Activated effector memory CD4-positive, alpha-beta T cell treated with Interleukin-2 at 50 U/mL for 16 hours (primary cell): ENCODE measurements at regions not wholly inside any gene's neighbourhood (a gene's known extent, or its start where the extent isn't known, plus 50 kb on each side); places are given as distances from the start of the nearest gene placed in this dataset.

ENCODE experiments used
- DNase-seq: peaks from one replicate; pipeline ENCODE4 v3.0.0-alpha.2; 2020

- no peak for DNase-seq
Observed at GRCh38 chr4:19381068-19381467, 870.6 kb upstream of the SLIT2 start.

- no peak for DNase-seq
Observed at GRCh38 chr4:19380600-19380999, 871.1 kb upstream of the SLIT2 start.

GRCh38 chr4:19379191-19379708 lies 872.5 kb upstream of the SLIT2 start:
- no peak for DNase-seq

- DNase-seq: no peak
Observed at GRCh38 chr4:19375931-19376330, 875.8 kb upstream of the SLIT2 start.

GRCh38 chr4:19375136-19375804 lies 876.4 kb upstream of the SLIT2 start:
- DNase-seq: no peak

GRCh38 chr4:19372390-19372789 lies 879.3 kb upstream of the SLIT2 start:
- DNase-seq: no peak

- DNase-seq: no peak
Observed at GRCh38 chr4:19368800-19369199, 882.9 kb upstream of the SLIT2 start.

GRCh38 chr4:19366916-19367315 lies 884.8 kb upstream of the SLIT2 start:
- no peak for DNase-seq

GRCh38 chr4:19358015-19358414 lies 893.7 kb upstream of the SLIT2 start:
- DNase-seq: no peak

GRCh38 chr4:19349416-19349815 lies 902.3 kb upstream of the SLIT2 start:
- no peak for DNase-seq

GRCh38 chr4:19348746-19349145 lies 903.0 kb upstream of the SLIT2 start:
- DNase-seq: no peak

- no peak for DNase-seq
Observed at GRCh38 chr4:19346636-19347035, 905.1 kb upstream of the SLIT2 start.

GRCh38 chr4:19329631-19330030 lies 922.1 kb upstream of the SLIT2 start:
- no peak for DNase-seq

- no peak for DNase-seq
Observed at GRCh38 chr4:19329077-19329476, 922.6 kb upstream of the SLIT2 start.

- no peak for DNase-seq
Observed at GRCh38 chr4:19327364-19327763, 924.3 kb upstream of the SLIT2 start.

GRCh38 chr4:19324184-19324583 lies 927.5 kb upstream of the SLIT2 start:
- no peak for DNase-seq

- DNase-seq: no peak
Observed at GRCh38 chr4:19319607-19320006, 932.1 kb upstream of the SLIT2 start.

GRCh38 chr4:19317377-19317776 lies 934.3 kb upstream of the SLIT2 start:
- DNase-seq: no peak

GRCh38 chr4:19314116-19314515 lies 937.6 kb upstream of the SLIT2 start:
- no peak for DNase-seq

GRCh38 chr4:19309378-19309777 lies 942.3 kb upstream of the SLIT2 start:
- DNase-seq: no peak

- no peak for DNase-seq
Observed at GRCh38 chr4:19304028-19304427, 947.7 kb upstream of the SLIT2 start.

- DNase-seq: no peak
Observed at GRCh38 chr4:19301527-19301926, 950.2 kb upstream of the SLIT2 start.

- DNase-seq: no peak
Observed at GRCh38 chr4:19300213-19300612, 951.5 kb upstream of the SLIT2 start.

GRCh38 chr4:19298998-19299397 lies 952.7 kb upstream of the SLIT2 start:
- DNase-seq: no peak

GRCh38 chr4:19293781-19294180 lies 957.9 kb upstream of the SLIT2 start:
- no peak for DNase-seq
